Stimulated activated CD4-positive, alpha-beta T cell treated with anti-CD3 and anti-CD28 coated beads, TNF-alpha, amount 100 ng/mL, for 1 hour (primary cell): ENCODE measurements at regions not wholly inside any gene's neighbourhood (a gene's known extent, or its start where the extent isn't known, plus 50 kb on each side); places are given as distances from the start of the nearest gene placed in this dataset.

Source experiments
- DNase-seq, 3 donors: peaks; one replicate each; pipeline ENCODE4 v3.0.0-alpha.2; 2020; ENCODE audit warnings: low read depth in 3 of 3, low spot score in 1 of 3

DNA sequence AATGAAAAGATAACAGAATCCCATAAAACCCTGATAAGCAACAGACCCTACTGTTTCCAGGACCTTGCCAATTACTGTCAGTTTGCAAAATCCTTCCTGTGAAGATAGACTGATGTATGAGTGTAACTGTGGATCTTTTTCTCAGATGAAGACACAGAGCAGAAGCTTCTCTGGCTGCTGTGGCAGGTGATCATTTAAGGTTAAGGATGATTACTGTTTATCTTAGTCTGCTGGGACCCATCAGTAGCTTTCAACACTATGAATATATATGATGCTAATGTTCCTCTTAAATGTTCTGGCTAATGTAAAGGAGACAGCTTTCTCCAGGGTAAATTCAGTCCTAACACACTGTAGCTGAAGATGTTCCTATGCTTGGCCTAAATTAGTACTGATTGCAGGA, 56.0 kb upstream of the CTTNBP2 start:
- no peak for DNase-seq

DNA sequence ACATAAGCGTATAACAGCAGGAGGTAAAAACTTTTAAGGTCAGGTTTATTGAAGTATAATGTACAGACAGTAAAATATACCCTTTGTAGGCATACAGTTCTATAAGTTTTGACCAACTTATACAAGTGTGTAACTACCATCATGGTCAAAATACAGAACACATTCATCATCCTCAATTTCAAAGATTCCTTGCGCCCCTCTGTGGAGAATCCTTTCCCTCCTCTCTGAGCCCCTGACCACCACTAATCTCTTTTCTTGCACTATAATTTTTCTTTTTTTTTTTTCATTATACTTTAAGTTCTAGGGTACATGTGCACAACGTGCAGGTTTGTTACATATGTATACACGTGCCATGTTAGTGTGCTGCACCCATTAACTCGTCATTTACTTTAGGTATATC, 58.1 kb upstream of the CTTNBP2 start:
- DNase-seq: no peak

DNA sequence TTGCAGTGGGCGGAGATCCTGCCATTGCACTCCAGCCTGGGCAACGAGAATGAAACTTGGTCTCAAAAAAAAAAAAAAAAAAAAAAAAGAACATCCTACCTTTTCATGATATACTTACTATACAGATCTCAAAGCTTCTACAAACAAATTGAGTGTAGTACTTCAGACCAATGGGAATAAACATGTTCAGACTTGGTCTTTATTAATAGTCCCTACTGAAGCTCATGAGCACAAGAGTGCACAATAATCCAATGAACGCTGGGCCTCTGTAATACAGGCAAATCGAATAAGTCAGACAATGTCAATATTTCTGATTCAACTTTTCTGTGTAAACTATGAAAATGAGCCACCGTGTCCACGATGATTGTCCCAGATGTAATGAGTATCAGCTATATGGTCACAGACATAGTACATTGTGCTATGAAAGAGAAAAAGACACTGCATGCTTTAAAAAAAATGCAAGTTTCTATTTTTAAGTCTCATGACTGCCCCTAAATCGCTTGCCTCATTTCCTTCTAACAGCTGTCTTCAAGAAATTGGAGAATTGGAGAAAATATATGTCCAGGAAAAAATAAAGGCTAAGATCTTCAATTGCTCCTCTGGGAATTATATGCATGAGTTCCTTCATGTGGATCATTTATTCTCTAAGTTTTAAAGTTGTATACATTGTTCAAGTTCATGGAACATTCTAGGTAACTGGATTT, 64.0 kb upstream of the CTTNBP2 start:
- no peak for DNase-seq

DNA sequence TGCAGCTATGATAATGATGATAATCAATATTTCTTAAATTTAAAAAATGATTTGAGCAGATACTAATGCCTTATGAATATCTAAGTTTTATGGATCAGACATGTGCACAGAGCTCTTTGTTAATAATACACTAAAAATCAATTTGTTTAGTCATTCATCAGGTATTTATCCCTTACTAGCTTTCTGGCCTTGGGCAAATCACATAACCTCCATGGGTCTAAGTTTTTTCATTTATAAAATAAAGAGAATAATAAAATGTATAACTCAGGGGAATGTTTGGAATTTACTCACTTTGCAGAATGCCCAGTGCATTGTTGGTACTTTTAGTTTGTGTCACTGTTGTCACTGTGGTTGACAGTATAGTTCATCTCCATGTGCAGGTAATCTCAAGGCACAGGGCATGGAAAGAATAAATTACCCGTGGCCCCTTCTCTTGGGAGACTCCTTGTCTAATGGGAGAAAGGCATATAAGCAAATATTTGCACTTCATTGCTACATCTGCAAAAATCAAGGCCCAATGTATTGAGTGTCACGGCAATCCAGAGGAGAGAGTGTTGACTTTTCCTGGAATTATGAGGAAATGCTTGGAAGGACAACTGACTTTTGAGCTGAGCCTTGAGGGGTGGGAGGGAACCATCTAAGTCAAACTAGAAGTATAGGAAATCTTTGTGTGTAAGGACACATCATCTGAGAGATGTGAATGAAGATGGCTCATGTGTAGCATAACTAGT, 64.7 kb upstream of the CTTNBP2 start:
- DNase-seq: no peak

DNA sequence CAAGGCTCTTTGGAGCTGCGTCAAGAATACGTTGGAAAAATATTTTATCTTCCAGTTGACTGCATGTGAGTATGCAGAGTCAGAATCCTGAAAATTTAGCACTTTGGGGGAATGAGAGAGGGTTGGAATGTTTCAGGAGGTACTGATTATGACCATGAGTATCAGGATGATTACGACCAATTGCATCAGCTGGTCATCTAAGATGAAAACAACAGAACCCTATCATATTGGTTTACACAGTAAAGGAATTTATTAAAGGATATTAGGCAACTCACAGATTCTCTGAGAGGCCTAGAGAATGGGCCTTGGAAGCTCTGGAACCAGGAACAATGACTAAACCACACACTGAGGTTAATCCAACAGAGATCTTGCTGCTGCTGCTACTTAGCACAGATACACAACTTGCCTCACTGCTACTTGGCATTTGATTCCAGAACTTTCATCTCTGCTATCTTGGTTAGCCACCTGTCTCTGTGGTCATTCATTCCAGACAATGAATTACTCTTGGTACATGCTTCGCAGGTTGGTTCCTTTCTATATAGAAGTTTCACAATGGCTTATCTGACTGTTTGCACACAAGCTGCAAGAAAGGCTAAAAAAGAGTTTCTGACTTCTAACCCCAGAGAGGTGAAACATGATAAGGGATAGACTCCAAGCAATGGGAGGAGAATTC, 68.0 kb upstream of the CTTNBP2 start:
- no peak for DNase-seq

DNA sequence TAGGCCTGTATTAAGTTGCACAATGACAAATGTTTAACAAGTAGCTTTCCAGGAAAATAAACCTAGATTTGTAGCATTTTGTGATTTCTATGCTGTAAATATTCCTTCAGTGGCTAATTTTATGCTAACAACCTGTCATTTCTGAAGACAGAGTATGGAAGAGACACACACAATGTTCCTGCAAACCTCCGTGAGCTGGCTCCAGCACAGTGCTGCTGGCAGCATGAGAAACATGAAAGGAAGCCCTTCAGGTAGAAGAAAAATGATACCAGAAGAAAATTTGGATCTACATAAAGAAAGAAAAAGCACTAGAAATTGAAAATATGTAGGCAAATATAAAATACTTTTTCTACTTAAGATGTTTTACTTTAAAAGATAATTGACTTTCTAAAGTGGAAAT, 69.5 kb upstream of the CTTNBP2 start:
- DNase-seq: no peak

DNA sequence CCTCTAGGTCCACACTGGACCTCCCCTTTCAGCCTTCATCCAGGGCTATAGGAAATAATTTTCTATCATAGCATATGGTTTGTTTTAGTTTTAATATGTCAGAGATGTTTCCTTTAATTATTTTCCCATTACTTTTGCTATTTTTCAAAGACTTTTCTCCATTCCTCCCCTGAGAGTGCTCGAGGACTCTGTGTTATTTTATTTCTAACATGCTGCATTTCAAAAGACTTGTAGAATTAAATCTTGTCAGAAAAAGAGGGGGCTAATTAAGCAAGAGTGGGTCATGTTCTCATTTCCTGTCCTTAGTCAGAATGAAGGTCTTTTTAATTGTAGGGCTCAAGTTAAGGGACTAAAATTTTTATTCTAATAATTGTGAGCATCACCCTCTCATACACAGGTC, 71.6 kb upstream of the CTTNBP2 start:
- DNase-seq: no peak

DNA sequence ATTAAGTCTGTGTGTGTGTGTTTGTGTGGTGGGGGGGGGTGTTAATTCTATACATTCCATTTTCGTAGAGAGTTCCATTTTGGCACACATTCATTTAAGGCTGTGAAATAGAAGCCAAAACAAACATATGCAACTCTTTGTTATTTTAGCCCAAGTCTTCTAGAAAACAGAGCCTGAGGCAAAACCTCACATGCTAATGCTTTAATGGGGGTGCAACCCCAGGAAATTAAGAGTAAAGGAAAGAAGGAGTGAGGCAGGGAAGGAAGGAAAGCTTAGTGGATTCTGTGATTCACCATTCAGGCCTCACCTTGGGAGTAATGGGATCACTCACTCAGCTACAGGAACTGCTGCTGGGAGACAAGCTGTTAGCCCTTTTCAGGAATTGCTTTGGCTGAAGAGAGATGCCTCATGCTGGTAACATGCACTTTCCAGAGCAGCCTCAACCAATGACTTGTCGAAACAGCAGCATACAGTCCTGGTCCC, 73.0 kb upstream of the CTTNBP2 start:
- no peak for DNase-seq

DNA sequence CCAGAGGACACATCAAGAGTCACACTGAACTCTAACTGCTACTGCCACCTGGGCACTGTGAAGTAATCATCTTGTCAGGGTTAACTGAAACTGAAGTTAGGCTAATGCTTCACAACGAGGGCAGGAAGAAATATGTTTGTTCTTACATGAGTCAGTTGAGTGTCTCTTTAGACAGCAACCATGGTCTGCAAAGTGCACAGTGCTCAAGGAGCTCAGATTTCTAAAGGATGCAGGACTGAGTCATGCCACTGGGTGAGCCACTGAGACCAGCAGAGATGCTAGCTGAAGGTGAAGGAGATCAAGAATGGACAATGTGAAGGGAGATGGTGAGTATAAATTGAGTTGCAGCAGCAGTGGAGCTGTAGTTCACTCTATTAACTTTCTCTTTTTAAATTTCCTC, 76.0 kb upstream of the CTTNBP2 start:
- DNase-seq: no peak

DNA sequence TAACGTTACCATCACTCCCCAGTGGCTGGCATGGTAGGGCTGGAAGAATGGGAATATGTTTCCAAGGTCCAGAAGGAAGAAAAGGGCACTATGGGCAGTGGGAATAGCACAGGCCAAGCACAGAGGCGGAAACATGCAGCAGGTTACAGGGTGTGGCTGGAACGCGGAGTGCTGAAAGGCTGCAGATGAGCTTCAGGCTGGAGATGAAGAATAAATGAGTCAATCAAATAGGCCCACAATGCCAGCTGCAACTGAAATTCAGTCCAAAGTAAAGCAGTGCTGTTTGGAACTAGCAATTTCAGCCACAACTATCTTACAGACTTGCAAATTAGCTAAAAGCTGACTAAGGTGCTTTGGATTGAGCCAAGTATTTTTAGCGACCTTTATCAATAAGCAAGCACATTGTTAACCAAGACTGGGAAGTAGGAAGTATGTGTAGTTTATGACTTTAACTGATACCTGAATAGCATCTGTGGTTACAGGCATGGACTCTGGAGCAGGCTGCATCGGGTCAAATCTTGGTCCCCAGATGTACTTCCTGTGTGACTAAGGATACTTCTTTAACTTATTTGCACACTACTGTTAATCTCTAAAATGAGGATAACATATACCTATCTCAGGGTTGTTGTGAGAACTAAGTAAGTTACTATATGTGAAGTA, 77.5 kb upstream of the CTTNBP2 start:
- DNase-seq: no peak

DNA sequence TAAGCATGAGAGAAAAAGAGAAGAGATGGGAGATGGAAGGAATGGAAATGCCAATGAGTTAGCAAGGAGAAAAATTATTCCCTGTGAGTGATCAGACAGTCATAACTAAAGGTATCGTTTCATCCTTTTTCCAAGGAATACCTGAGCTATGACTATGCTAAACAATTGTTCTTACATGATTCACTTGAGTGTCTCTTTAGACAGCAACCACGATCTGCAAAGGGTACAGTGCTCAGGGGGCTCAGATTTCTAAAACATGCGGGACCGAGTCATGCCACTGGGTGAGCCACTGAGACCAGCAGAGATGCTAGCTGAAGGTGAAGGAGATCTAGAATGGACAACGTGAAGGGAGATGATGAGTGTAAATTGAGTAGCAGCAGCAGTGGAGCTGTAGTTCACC, 78.0 kb upstream of the CTTNBP2 start:
- DNase-seq: no peak

DNA sequence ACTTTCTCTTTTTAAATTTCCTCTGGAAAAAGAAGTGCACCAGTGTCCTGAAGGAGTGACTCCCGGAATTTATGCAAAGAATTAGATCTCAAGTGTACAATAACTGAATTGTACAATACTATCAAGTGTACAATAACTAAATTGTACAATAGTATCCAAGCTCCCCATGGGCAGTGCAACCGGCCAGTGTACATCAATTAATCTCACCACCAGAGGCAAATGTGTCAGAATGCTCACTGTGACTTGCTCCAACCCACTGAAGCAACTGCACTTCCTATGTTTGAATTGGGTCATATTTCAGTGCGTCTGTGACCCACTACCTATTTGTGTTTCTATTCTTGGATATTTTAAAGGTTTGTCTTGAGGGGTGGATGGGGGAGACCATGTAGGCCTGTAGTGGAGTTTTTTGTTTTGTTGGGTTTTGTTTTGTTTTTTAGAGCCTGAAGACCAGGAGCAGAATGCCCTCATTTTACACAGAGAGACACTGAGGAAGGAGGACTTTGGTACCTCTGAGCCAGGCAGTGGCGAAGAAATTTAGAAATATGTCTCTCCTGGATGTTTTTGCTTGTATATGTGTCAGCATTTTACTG, 78.5 kb upstream of the CTTNBP2 start:
- DNase-seq: no peak

DNA sequence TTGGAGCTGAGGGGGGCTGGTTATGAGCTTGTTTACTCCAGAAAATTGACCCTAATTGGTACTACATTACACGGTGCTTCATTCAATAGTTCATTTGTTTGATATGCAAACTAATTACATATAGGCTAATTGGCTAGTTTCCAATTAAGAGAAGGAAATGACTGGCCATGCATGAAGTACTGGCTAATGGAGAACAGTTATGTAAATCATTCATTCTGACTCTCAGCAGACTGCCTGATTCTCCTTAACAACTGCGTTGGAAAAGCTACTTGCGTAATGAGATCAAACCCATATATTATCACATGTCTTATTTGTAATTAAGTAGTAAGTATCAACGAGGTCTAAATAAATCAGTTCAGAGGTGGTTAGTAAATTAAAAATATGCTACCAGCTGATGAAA, 81.8 kb upstream of the CTTNBP2 start:
- no peak for DNase-seq

DNA sequence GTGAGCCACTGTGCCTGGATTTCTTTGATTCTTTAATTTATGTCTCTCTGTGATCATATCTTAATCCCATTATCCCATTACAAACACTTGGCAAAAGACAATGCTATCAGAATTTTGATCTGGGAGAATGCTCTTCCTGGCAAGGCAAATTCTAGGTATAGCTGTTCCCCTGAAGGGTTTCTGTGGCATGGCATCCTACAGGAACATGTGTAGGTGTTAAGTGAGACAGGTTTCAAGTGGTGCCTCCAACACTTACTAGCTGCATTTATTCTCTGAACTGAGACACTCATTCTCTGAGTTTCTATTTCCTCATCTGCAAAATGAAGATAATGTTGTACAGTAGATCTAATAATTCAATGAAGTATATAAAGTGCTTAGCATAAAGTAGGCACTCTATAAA, 87.1 kb upstream of the CTTNBP2 start:
- no peak for DNase-seq

DNA sequence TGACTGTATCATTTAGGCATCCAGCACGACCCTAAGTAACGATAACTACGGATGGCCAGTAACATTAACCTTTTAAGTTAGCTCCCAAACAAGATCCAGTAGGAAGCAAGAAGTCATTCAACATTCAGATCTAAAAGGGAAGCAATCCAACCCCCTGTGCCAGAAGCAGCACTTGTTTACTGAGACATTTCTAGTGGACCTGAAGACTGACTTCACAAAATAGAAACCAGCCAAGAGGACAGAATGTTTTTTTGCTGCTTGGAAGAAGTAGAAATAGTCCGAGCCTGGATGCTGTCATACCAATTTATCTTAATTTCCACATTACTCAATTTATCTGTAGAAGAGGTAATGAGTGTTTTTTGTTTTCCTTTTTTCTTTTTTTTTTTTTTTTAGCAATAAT, 88.0 kb upstream of the CTTNBP2 start:
- no peak for DNase-seq

DNA sequence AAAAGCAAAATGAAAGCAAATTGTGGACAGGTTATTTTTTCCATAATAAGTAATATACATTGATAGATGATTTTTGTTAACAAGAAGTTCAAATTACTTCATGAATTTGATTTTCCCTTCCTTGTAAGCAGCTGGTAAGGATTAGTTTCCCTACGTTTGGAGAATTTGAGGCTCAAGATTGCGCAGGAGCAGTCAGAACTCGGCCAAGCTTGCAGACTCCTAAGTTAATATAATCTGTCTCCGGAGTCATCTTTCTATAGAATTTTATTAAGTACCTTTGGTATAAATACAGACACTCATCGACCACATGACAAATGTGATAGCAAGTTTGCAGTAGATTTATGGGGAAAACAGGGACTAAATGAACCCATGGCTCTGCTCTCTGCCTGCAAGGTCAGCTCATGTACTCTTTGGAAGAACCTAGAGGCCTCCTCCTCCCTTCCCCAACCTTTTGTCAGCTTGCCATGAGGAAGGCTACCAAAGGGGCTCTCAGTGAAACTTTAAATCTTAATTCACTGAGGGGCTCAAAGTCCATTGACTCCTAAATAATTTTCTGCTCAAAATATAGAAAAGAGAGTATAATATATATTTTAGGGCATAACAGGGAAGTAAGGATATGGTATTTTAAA, 89.2 kb upstream of the CTTNBP2 start:
- no peak for DNase-seq

DNA sequence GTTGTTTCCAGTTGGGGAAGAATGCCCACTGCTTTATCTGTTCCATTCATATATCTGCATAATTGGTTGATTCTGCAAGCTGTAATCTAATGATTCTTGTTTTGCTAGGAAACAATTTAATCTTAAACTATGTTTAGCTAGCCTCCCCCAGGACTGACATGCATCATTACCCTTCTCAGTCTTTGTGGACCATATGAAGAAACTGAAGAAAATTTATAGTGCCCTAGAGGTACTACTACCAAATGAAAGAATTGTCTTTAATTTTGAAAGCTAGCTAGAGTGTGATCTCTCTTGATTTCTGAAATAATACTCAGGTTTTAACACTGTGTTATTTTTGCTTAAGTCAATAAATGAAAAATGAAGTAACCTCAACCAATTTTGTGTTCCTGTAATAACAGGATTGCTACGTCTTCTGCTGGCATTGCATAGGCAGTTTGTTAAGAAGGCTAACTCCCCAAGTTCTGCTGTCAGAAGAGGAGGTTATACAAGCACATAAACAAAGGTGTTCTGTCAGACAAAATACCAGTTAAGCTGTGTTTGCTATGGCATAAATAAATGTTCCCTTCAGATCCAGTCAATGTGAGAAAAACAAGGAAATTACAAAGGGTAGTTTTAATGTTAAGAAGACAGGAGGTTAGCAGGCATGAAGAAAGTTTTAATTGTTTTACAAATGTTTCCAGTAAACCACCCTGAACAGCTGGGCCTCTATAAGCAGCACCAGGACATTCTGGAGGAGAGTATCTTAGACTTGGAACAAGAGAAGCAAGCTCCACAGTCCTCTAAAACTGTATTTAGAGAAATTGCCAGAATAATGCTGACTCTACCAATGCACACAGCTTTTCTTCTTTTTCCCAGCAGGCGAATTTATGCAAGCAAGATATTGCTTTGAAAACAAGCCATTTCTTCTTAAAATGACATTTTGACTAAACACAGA, 90.3 kb upstream of the CTTNBP2 start:
- no peak for DNase-seq

DNA sequence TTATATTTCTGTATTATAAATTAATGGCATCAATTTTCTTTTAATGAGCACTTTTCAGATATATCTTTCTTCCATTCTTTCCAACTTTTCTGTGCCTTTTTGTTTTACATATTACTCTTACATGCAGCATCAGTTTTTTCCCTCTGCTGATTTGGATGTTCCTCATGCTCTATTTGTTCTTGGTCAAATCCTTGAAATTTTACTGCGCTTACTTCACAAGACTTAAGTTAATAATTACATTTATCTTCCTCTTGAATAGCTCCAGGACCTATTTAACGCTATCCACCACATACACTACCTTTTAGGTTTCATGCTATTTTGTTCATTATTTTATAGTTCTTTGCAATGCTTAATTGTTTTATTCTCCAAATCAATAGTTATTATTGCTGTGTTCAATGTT, 97.6 kb upstream of the CTTNBP2 start:
- DNase-seq: no peak

DNA sequence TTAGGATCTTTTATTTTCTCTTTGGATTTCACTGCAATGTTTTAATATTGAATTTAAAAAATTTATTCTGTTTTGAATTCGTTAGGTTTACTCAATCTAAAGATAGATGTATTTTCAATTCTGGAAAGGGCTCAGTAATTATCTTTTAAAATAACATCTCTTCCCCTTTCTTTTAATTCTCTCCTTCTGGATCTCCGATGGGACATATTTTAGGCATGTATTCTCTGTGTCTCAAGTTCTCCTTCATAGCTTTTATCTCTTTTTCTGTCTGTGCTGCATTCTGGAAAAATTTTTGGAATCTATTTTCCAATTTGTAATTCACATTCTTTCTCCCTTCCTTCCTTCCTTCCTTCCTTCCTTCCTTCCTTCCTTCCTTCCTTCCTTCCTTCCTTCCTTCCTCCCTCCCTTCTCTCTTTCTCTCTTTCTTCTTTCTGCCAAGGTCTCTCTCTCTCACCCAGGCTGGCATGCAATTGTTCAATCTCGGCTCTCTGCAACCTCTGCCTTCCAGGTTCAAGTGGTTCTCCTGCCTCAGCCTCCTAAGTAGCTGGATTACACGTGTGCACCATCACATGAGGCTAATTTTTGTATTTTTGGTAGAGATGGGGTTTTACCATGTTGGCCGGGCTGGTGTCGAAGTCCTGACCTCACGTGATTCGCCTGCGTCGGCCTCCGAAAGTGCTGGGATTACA, 98.5 kb upstream of the CTTNBP2 start:
- DNase-seq: no peak
